SU-DHL-6 (cell line): ENCODE measurements at regions not wholly inside any gene's neighbourhood (a gene's known extent, or its start where the extent isn't known, plus 50 kb on each side); places are given as distances from the start of the nearest gene placed in this dataset.

Experiments used
- H2AFZ ChIP-seq: fragments of 200-600 bp; sonication (generic); 2 replicates; pipeline ENCODE4 v1.6.1; 2014; ENCODE audit warnings: low read depth, mild to moderate bottlenecking, moderate library complexity, mixed read lengths, antibody characterized with exemption, low read length; ENCODE audit not compliant: severe bottlenecking
- H3F3A ChIP-seq: fragments of 200-600 bp; shearing (Covaris generic); 2 replicates; pipeline ENCODE4 v1.6.0; 2016; ENCODE audit warnings: antibody characterized with exemption, mild to moderate bottlenecking; ENCODE audit not compliant: insufficient read depth
- H3K27ac ChIP-seq: fragments of 200-600 bp; sonication (generic); 2 replicates; pipeline ENCODE4 v1.5.1; 2016; ENCODE audit warnings: low read depth, mild to moderate bottlenecking, low read length, moderate library complexity, mixed read lengths
- H3K27me3 ChIP-seq: fragments of 200-600 bp; sonication (generic), shearing (Covaris generic); 2 replicates; pipeline ENCODE4 v1.6.0; 2014; ENCODE audit warnings: mild to moderate bottlenecking, low read length
- H3K36me3 ChIP-seq: fragments of 200-600 bp; sonication (generic); 2 replicates; pipeline ENCODE4 v1.6.1; 2014; ENCODE audit warnings: mild to moderate bottlenecking, low read length, mixed read lengths
- H3K4me2 ChIP-seq: fragments of 300-600, 200-600 bp; shearing (Covaris generic), sonication (generic); 2 replicates; pipeline ENCODE4 v1.6.0; 2014; ENCODE audit warnings: low read length, low read depth, mild to moderate bottlenecking; ENCODE audit not compliant: poor library complexity, severe bottlenecking
- H3K4me3 ChIP-seq: fragments of 200-600 bp; sonication (generic); 2 replicates; pipeline ENCODE4 v1.5.1; 2014; ENCODE audit warnings: antibody characterized with exemption, low read length, mild to moderate bottlenecking, mixed read lengths; ENCODE audit not compliant: insufficient read depth, poor library complexity, severe bottlenecking
- H3K79me2 ChIP-seq: fragments of 200-600 bp; sonication (generic); 2 replicates; pipeline ENCODE4 v1.6.1; 2014; ENCODE audit warnings: mild to moderate bottlenecking, low read length, moderate library complexity; ENCODE audit not compliant: insufficient read depth
- H3K9ac ChIP-seq: fragments of 200-600 bp; sonication (generic); 2 replicates; pipeline ENCODE4 v1.7.0; 2014; ENCODE audit warnings: mild to moderate bottlenecking, low read length
- H3K9me2 ChIP-seq: fragments of 200-600 bp; sonication (generic); replicated peaks from 2 replicates; pipeline ENCODE4 v1.6.1; 2014; ENCODE audit warnings: low read length; ENCODE audit not compliant: insufficient read depth
- H3K9me3 ChIP-seq: fragments of 200-600 bp; sonication (generic); 2 replicates; pipeline ENCODE4 v1.6.1; 2014; ENCODE audit warnings: low read length, mixed read lengths; ENCODE audit not compliant: insufficient read depth
- H4K20me1 ChIP-seq: fragments of 200-600 bp; sonication (generic); 2 replicates; pipeline ENCODE4 v1.6.1; 2014; ENCODE audit warnings: low read depth, mild to moderate bottlenecking, antibody characterized with exemption, low read length, moderate library complexity, mixed read lengths
- EZH2phosphoT487 ChIP-seq: fragments of 200-600 bp; sonication (generic), shearing (Covaris generic); conservative IDR thresholded peaks from 2 replicates; pipeline ENCODE4 v1.6.1; 2018; ENCODE audit warnings: mild to moderate bottlenecking, antibody characterized with exemption, low read length, moderate library complexity, mixed read lengths
- TF ChIP-seq, protein P1 (sequence below): fragments of 200-600 bp; sonication (generic); IDR thresholded peaks from one replicate; pipeline ENCODE4 v1.5.1; 2017; ENCODE audit warnings: antibody characterized with exemption, mild to moderate bottlenecking, low read length, moderate library complexity; ENCODE audit not compliant: insufficient read depth, poor library complexity, severe bottlenecking

DNA sequence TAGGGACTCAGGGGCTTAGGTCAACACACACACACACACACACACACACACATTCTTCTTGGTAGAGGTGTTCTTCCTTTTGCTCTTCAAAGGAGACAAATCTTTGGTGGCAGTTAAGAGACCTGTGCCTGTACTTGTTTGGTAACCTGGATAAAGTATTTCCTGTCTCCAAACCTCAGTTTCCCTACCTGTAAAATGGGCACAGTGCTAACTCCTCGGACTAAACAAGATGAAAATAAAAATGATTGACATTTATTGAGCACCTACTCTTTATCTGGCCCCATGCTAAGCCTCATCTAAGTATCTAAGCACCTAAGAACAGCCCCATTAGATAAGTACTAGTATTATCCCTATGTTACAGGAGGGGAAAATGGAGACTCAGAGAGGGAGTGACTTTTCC, 220.8 kb upstream of the MYL2 start:
- H3K36me3 ChIP-seq: peaks cover 6% of the 10 kb centered on the region; the same call in 1 of the 2 replicates
- H3K4me2 ChIP-seq: no peak overlapping the region
- H3F3A ChIP-seq: peaks cover 14% of the 10 kb centered on the region
- no peak for TF ChIP-seq EZH2phosphoT487
- TF ChIP-seq, protein P1, sequence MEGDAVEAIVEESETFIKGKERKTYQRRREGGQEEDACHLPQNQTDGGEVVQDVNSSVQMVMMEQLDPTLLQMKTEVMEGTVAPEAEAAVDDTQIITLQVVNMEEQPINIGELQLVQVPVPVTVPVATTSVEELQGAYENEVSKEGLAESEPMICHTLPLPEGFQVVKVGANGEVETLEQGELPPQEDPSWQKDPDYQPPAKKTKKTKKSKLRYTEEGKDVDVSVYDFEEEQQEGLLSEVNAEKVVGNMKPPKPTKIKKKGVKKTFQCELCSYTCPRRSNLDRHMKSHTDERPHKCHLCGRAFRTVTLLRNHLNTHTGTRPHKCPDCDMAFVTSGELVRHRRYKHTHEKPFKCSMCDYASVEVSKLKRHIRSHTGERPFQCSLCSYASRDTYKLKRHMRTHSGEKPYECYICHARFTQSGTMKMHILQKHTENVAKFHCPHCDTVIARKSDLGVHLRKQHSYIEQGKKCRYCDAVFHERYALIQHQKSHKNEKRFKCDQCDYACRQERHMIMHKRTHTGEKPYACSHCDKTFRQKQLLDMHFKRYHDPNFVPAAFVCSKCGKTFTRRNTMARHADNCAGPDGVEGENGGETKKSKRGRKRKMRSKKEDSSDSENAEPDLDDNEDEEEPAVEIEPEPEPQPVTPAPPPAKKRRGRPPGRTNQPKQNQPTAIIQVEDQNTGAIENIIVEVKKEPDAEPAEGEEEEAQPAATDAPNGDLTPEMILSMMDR: no peak
- no peaks in the 10 kb centered on the region for H3K27me3 ChIP-seq
- no peaks in the 10 kb centered on the region for H3K9me2 ChIP-seq
- H3K4me3 ChIP-seq: no peak overlapping the region
- H3K9me3 ChIP-seq: no peaks in the 10 kb centered on the region
- H3K79me2 ChIP-seq: peaks cover 100% of the 10 kb centered on the region
- H3K27ac ChIP-seq: no peak overlapping the region
- H3K9ac ChIP-seq: no peak overlapping the region
- H2AFZ ChIP-seq: no peak overlapping the region
- H4K20me1 ChIP-seq: peaks cover 17% of the 10 kb centered on the region

DNA sequence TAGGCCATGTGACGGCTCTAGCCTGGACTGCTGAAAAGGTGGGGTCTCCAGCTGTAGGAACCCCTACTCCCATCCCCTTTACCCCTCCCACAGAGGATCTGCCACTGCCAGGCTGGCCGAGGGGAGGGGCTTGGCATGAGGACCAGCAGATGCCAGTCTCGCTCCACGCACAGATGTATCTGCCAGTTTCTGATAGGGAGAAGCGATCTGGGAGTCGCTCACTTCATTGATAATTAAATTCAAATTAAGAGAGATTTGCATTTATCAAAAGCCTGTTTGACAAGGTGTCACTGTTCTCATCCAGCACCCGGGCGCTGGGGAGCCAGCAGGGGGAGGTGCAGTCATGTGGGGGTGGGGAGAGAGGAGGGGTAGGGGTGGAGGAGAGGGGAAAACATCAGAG, 217.6 kb upstream of the MYL2 start:
- Histone ChIP-seq H3K9ac (no peak overlapping the region), H3K36me3 (peaks cover 23% of the 10 kb centered on the region; the same call in 1 of the 2 replicates), H3K79me2 (peaks cover 100% of the 10 kb centered on the region), H3K9me3 (no peaks in the 10 kb centered on the region), H3K27ac (no peak overlapping the region), H2AFZ (no peak overlapping the region), H3K9me2 (no peaks in the 10 kb centered on the region), H3K27me3 (no peaks in the 10 kb centered on the region), H3K4me3 (no peak overlapping the region), H3F3A (peaks cover 20% of the 10 kb centered on the region), H3K4me2 (no peak overlapping the region), H4K20me1 (peaks cover 17% of the 10 kb centered on the region)
- no peak for TF ChIP-seq EZH2phosphoT487
- TF ChIP-seq, protein P1: no peak

DNA sequence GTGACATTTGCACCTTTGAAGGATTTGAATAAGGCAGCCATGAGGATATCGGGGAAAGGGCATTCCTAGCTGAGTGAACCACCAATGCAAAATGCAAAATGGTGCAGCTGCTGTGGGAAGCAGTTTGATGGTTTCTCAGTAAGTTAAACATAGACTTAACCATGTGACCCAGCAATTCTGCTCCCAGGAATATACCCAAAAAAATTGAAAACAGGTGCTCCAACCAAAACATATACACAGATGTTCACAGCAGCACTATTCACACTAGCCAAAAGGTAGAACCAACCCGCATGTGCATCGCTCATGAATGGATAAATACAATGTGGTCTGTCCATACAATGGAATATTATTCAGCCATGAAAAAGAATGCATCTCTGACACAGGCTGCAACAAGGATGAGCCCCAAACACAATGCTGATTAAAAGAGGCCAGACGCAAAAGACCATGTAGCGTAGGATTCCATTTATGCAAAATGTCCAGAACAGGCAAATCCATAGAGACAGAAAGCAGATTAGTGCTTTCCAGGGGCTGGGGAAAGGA, 215.0 kb upstream of the MYL2 start:
- TF ChIP-seq, protein P1: no peak
- no peak for TF ChIP-seq EZH2phosphoT487
- H4K20me1 ChIP-seq: peaks cover 9% of the 10 kb centered on the region; the same call in 1 of the 2 replicates
- H3K4me3 ChIP-seq: no peak overlapping the region
- no peaks in the 10 kb centered on the region for H3K9me2 ChIP-seq
- H3K4me2 ChIP-seq: no peak overlapping the region
- H3K36me3 ChIP-seq: peaks cover 24% of the 10 kb centered on the region
- no peak overlapping the region for H3K9ac ChIP-seq
- no peak overlapping the region for H3K27ac ChIP-seq
- H3K27me3 ChIP-seq: no peaks in the 10 kb centered on the region
- H2AFZ ChIP-seq: no peak overlapping the region
- peaks cover 12% of the 10 kb centered on the region for H3F3A ChIP-seq
- no peaks in the 10 kb centered on the region for H3K9me3 ChIP-seq
- H3K79me2 ChIP-seq: peaks cover 100% of the 10 kb centered on the region
